BE2C (cell line): ENCODE measurements at regions not wholly inside any gene's neighbourhood (a gene's known extent, or its start where the extent isn't known, plus 50 kb on each side); places are given as distances from the start of the nearest gene placed in this dataset.

Source experiments
- DNase-seq: peaks from one replicate; pipeline ENCODE4 v3.0.0-alpha.2; 2020
- H3K27me3 ChIP-seq: fragments of 250-450 bp; sonication (Bioruptor Pico); 2 replicates; pipeline ENCODE4 v1.5.1; 2020; ENCODE audit warnings: mild to moderate bottlenecking
- H3K36me3 ChIP-seq: fragments of 250-450 bp; sonication (Bioruptor Pico); 2 replicates; pipeline ENCODE4 v1.5.1; 2020; ENCODE audit warnings: mild to moderate bottlenecking
- H3K4me1 ChIP-seq: fragments of 250-450 bp; sonication (Bioruptor Pico); 2 replicates; pipeline ENCODE4 v1.5.1; 2020
- H3K4me3 ChIP-seq: 2 replicates; pipeline ENCODE4 v1.5.1; 2011; ENCODE audit warnings: low read depth, low read length
- H3K9me3 ChIP-seq: fragments of 250-450 bp; sonication (Bioruptor Pico); 2 replicates; pipeline ENCODE4 v1.5.1; 2020
- CTCF ChIP-seq: IDR thresholded peaks from 2 replicates; pipeline ENCODE4 v1.5.1; 2012; ENCODE audit warnings: mild to moderate bottlenecking, low read depth, low read length

GRCh38 chr13:39148513-39148961 is 110.3 kb downstream of the NHLRC3 start:
- Histone ChIP-seq H3K27me3 (peaks cover 19% of the 10 kb centered on the region), H3K36me3 (no peaks in the 10 kb centered on the region), H3K9me3 (no peaks in the 10 kb centered on the region; the same call in 1 of the 2 replicates), H3K4me1 (no peaks in the 10 kb centered on the region), H3K4me3 (no peak overlapping the region)
- DNase-seq, result no peak
- TF ChIP-seq CTCF, result no peak

- no peaks in the 10 kb centered on the region for H3K36me3 ChIP-seq
- peaks cover 6% of the 10 kb centered on the region for H3K27me3 ChIP-seq
- no peak for DNase-seq
- no peak for TF ChIP-seq CTCF
- H3K4me1 ChIP-seq, result no peaks in the 10 kb centered on the region; the same call in 1 of the 2 replicates
- H3K9me3 ChIP-seq, result no peaks in the 10 kb centered on the region; the same call in 1 of the 2 replicates
- no peak overlapping the region for H3K4me3 ChIP-seq
Observed at GRCh38 chr13:39149896-39150295, 111.6 kb downstream of the NHLRC3 start.

GRCh38 chr13:39154041-39154440 is 115.8 kb downstream of the NHLRC3 start:
- Histone ChIP-seq H3K4me1 (no peaks in the 10 kb centered on the region; the same call in 1 of the 2 replicates), H3K36me3 (no peaks in the 10 kb centered on the region), H3K4me3 (no peak overlapping the region), H3K27me3 (0 out of 2 replicates have a peak, but pooled peaks cover 5% of the 10 kb centered on the region), H3K9me3 (no peaks in the 10 kb centered on the region)
- no peak for DNase-seq
- no peak for TF ChIP-seq CTCF

GRCh38 chr13:39159393-39159792 is 121.1 kb downstream of the NHLRC3 start:
- H3K27me3 ChIP-seq, result 0 out of 2 replicates have a peak, but pooled peaks cover 5% of the 10 kb centered on the region
- H3K4me3 ChIP-seq, result no peak overlapping the region
- H3K36me3 ChIP-seq, result no peaks in the 10 kb centered on the region
- no peak for DNase-seq
- no peaks in the 10 kb centered on the region for H3K9me3 ChIP-seq
- H3K4me1 ChIP-seq, result no peaks in the 10 kb centered on the region
- TF ChIP-seq CTCF, result no peak

GRCh38 chr13:39159846-39160370 is 121.7 kb downstream of the NHLRC3 start:
- no peak overlapping the region for H3K4me3 ChIP-seq
- no peak for TF ChIP-seq CTCF
- no peaks in the 10 kb centered on the region for H3K9me3 ChIP-seq
- H3K4me1 ChIP-seq, result no peaks in the 10 kb centered on the region
- DNase-seq, result no peak
- H3K27me3 ChIP-seq, result 0 out of 2 replicates have a peak, but pooled peaks cover 4% of the 10 kb centered on the region
- no peaks in the 10 kb centered on the region for H3K36me3 ChIP-seq

GRCh38 chr13:39167018-39167417 is 128.8 kb downstream of the NHLRC3 start:
- Histone ChIP-seq H3K9me3 (no peaks in the 10 kb centered on the region), H3K27me3 (peaks cover 15% of the 10 kb centered on the region), H3K36me3 (no peaks in the 10 kb centered on the region), H3K4me1 (no peaks in the 10 kb centered on the region), H3K4me3 (no peak overlapping the region)
- no peak for TF ChIP-seq CTCF
- no peak for DNase-seq
